ENCODE measurements at regions not wholly inside any gene's neighbourhood (a gene's known extent, or its start where the extent isn't known, plus 50 kb on each side); places are given as distances from the start of the nearest gene placed in this dataset.

DNA sequence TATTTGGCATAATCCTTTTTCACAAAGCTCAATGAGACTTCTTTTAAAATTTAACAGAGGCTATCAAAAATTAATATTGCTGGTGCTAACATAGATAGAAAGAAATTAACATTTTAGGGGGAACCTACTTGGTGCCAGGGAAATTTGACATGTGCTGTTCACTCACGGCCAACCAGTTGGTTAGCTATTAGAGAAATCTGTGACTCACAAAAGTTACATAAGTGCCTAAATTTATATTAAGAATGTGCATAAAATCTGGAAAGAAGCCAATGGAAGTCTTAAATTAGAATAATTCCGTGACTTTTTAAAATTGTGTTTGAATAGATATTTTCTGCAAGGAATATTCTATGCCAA, 184.3 kb upstream of the MAP2 start:
- peaks cover 5 to 6% of the 10 kb centered on the region in 2 donors for H3K9me3 ChIP-seq (replicated peaks in 1 of 2; ENCODE audit: control insufficient read depth in 1 of 2, insufficient read depth in 1 of 2, low read length in 2 of 2)
- Mint-ChIP-seq H3K27ac (no peak overlapping the region), H3K36me3 (no peaks in the 10 kb centered on the region), H3K4me3 (no peak overlapping the region), H3K4me1 (no peaks in the 10 kb centered on the region), H3K9me3 (peaks cover 2 to 13% (median 5%) of the 10 kb centered on the region in 7 donors), H3K27me3 (ENCODE audit: low read depth in 3 of 3) (peaks cover 0 to 3% (median 0%) of the 10 kb centered on the region in 3 donors)
- H3K4me3 ChIP-seq (replicated peaks in 1 of 3; ENCODE audit: low read depth in 2 of 3, low read length in 3 of 3), result no peak overlapping the region
- no peaks in the 10 kb centered on the region for H3K36me3 ChIP-seq (replicated peaks in 1 of 2; ENCODE audit: control insufficient read depth in 1 of 2, insufficient read depth in 2 of 2, low read length in 2 of 2)
- H3K27me3 ChIP-seq (ENCODE audit: control insufficient read depth in 2 of 2, insufficient read depth in 2 of 2, low read length in 2 of 2), result no peaks in the 10 kb centered on the region
- H3K79me2 ChIP-seq (ENCODE audit: insufficient read depth, low read length), result no peaks in the 10 kb centered on the region
- no peak overlapping the region for H2AFZ ChIP-seq (ENCODE audit: insufficient read depth, low read depth, low read length, poor library complexity, severe bottlenecking)
- no peaks in the 10 kb centered on the region for H3K4me1 ChIP-seq (ENCODE audit: control insufficient read depth in 1 of 2, insufficient read depth in 2 of 2, low read length in 2 of 2)
- H3K9ac ChIP-seq (ENCODE audit: insufficient read depth, low read length, poor library complexity, severe bottlenecking), result no peak overlapping the region
- H4K20me1 ChIP-seq (ENCODE audit: insufficient read depth, low read length), result no peaks in the 10 kb centered on the region
- no peak for DNase-seq
- H3K27ac ChIP-seq (ENCODE audit: low read depth in 1 of 2, low read length in 2 of 2), result no peak overlapping the region
- WGBS (ENCODE audit: insufficient coverage), result no CpG with 5 or more reads among the region's 2 CpGs
- intact Hi-C loops (cut with micrococcal nuclease), result no loop called here
- TF ChIP-seq, protein P1, sequence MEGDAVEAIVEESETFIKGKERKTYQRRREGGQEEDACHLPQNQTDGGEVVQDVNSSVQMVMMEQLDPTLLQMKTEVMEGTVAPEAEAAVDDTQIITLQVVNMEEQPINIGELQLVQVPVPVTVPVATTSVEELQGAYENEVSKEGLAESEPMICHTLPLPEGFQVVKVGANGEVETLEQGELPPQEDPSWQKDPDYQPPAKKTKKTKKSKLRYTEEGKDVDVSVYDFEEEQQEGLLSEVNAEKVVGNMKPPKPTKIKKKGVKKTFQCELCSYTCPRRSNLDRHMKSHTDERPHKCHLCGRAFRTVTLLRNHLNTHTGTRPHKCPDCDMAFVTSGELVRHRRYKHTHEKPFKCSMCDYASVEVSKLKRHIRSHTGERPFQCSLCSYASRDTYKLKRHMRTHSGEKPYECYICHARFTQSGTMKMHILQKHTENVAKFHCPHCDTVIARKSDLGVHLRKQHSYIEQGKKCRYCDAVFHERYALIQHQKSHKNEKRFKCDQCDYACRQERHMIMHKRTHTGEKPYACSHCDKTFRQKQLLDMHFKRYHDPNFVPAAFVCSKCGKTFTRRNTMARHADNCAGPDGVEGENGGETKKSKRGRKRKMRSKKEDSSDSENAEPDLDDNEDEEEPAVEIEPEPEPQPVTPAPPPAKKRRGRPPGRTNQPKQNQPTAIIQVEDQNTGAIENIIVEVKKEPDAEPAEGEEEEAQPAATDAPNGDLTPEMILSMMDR (IDR thresholded peaks at IDR 0.05), result no peak
- H3K4me2 ChIP-seq (replicated peaks; ENCODE audit: extremely low read depth, low read length, poor library complexity, severe bottlenecking), result no peak overlapping the region

DNA sequence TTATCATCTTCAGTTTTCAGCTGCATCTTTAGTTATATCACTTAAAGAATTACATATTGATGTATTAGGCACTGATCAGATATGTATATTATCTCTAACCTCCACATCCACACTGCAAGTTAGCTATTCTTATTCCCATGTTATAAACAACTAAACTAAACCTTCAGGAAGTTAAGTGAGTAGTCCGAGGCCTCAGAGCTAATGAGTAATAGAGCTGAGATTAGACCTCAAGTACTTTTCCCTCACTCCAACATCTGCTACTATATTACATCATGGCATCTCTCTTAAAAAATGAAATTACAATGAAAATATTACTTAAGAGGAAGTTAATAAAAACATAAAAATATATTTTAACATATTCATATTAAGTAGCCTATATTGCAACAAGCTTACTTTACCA, 183.6 kb upstream of the MAP2 start:
- Histone ChIP-seq H3K9ac (ENCODE audit: insufficient read depth, low read length, poor library complexity, severe bottlenecking) (no peak overlapping the region), H3K27me3 (ENCODE audit: control insufficient read depth in 2 of 2, insufficient read depth in 2 of 2, low read length in 2 of 2) (no peaks in the 10 kb centered on the region), H3K27ac (ENCODE audit: low read depth in 1 of 2, low read length in 2 of 2) (no peak overlapping the region), H3K4me2 (replicated peaks; ENCODE audit: extremely low read depth, low read length, poor library complexity, severe bottlenecking) (no peak overlapping the region), H4K20me1 (ENCODE audit: insufficient read depth, low read length) (no peaks in the 10 kb centered on the region), H3K79me2 (ENCODE audit: insufficient read depth, low read length) (no peaks in the 10 kb centered on the region), H3K4me3 (replicated peaks in 1 of 3; ENCODE audit: low read depth in 2 of 3, low read length in 3 of 3) (no peak overlapping the region), H2AFZ (ENCODE audit: insufficient read depth, low read depth, low read length, poor library complexity, severe bottlenecking) (no peak overlapping the region), H3K9me3 (replicated peaks in 1 of 2; ENCODE audit: control insufficient read depth in 1 of 2, insufficient read depth in 1 of 2, low read length in 2 of 2) (peaks cover 5 to 6% of the 10 kb centered on the region in 2 donors), H3K4me1 (ENCODE audit: control insufficient read depth in 1 of 2, insufficient read depth in 2 of 2, low read length in 2 of 2) (no peaks in the 10 kb centered on the region), H3K36me3 (replicated peaks in 1 of 2; ENCODE audit: control insufficient read depth in 1 of 2, insufficient read depth in 2 of 2, low read length in 2 of 2) (no peaks in the 10 kb centered on the region)
- intact Hi-C loops (cut with micrococcal nuclease), result no loop called here
- TF ChIP-seq, protein P1 (IDR thresholded peaks at IDR 0.05), result no peak
- no peak overlapping the region for H3K27ac Mint-ChIP-seq
- H3K36me3 Mint-ChIP-seq, result no peaks in the 10 kb centered on the region
- peaks cover 2 to 13% (median 5%) of the 10 kb centered on the region in 7 donors for H3K9me3 Mint-ChIP-seq
- H3K4me1 Mint-ChIP-seq, result no peaks in the 10 kb centered on the region
- no peak overlapping the region for H3K4me3 Mint-ChIP-seq
- DNase-seq, result no peak
- no CpG with 5 or more reads among the region's 1 CpG for WGBS (ENCODE audit: insufficient coverage)
- peaks cover 0 to 3% (median 0%) of the 10 kb centered on the region in 3 donors for H3K27me3 Mint-ChIP-seq (ENCODE audit: low read depth in 3 of 3)
